ENCODE measurements at regions not wholly inside any gene's neighbourhood (a gene's known extent, or its start where the extent isn't known, plus 50 kb on each side); places are given as distances from the start of the nearest gene placed in this dataset.
"Not testable (repeated sequence)": the region's sequence is repeated elsewhere in the genome, so short reads cannot be mapped to it uniquely, and the experiment has no call there.

- DNase-seq, result not testable (repeated sequence)
Measured at GRCh38 chr6:51159260-51159659, 340.6 kb downstream of the TFAP2B start.

GRCh38 chr6:51161752-51162151 is 343.1 kb downstream of the TFAP2B start:
- DNase-seq, result no peak

- no peak for DNase-seq
Measured at GRCh38 chr6:51163843-51164529, 345.3 kb downstream of the TFAP2B start.

DNA sequence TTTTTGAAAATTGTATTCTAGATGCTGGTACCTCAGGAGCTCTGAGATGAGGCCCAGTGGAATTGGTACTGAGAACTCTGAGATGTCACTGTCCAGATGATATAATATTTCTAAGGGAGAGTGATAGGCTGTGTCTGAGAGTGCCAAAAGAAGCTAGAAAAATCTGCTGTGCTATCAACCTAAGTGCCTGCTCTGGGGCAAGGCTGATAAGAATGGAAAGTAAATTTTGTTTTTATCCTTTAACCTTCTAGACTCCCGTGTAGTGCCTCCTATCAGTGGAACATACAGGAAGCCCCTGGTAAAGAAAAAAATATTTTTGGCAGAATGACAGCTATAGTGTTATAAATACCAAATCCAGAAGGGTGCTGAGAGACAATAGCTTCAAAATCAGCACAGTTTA is 348.2 kb downstream of the TFAP2B start:
- no peak for DNase-seq

GRCh38 chr6:51167468-51167867 is 348.8 kb downstream of the TFAP2B start:
- no peak for DNase-seq

GRCh38 chr6:51182827-51183226 is 364.2 kb downstream of the TFAP2B start:
- DNase-seq, result no peak

DNA sequence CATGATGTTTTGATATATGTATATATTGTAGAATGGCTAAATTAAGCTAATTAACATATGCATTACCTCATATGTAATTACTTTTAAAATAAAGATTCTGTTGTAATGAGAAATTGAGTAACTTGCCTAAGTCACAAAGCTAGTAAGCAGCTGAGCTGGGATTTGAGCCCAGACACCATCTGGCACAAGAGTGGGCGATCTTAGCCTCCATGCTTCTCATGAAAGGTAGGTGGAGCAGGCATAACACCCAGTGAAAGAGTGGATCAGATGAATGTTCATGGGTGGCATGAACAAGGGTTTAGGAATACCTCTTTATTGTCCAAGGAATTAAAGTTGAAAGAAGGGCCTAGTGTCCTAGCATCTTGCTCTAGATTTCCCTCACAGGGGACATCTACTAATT is 365.4 kb downstream of the TFAP2B start:
- no peak for DNase-seq

DNA sequence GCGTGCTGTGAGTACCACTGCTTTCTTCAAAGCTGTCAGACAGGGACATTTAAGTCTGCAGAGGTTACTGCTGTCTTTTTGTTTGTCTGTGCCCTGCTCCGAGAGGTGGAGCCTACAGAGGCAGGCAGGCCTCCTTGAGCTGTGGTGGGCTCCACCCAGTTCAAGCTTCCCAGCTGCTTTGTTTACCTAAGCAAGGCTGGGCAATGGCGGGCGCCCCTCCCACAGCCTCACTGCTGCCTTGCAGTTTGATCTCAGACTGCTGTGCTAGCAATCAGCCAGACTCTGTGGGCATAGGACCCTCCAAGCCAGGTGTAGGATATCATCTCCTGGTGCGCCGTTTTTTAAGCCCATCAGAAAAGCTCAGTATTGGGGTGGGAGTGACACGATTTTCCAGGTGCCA is 374.5 kb downstream of the TFAP2B start:
- not testable (repeated sequence) for DNase-seq

GRCh38 chr6:51199105-51199552 is 380.5 kb downstream of the TFAP2B start:
- DNase-seq, result no peak

DNA sequence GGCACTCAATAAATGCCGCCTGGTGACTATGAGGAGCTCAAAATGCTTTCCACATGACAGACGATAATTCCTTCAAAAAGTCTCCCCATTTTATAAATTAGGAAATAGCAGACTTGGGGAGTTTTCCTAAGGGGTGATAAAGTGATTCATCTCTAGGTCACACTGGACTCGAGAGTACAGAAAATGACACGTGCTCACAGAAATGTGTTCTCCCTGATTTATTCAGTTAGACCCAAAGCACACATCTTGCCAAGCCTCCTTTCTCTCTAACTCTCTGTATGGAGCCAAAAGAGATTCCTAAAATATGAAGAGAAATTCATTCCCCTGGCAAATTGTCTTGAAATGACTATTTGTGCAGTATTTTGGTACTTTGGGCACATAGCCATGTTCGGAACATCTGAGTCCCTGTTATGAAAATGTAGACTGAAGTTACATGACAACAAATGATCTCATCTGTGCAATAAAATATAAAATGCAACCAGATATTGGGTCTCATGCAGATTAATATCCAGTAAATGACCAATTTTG is 381.1 kb downstream of the TFAP2B start:
- no peak for DNase-seq

- DNase-seq, result no peak
Measured at GRCh38 chr6:51200676-51201075, 382.0 kb downstream of the TFAP2B start.

GRCh38 chr6:51202653-51203052 is 384.0 kb downstream of the TFAP2B start:
- not testable (repeated sequence) for DNase-seq

- no peak for DNase-seq
Measured at GRCh38 chr6:51203504-51203903, 384.8 kb downstream of the TFAP2B start.

DNA sequence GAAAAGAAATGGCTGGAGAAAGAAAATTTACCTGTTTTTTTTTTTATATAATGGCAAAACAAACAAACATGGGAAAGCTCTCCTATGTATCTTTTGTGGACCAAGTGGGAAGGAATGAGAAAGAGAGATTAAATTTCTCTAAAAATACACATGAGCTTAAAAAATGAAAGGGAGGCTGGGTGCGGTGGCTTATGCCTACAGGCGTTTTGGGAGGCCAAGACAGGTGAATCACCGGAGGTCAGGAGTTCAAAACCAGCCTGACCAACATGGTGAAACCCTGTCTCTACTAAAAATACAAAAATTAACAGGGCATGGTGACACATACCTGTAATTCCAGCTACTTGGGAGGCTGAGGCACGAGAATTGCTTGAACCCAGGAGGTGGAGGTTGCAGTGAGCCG is 388.0 kb downstream of the TFAP2B start:
- not testable (repeated sequence) for DNase-seq

DNA sequence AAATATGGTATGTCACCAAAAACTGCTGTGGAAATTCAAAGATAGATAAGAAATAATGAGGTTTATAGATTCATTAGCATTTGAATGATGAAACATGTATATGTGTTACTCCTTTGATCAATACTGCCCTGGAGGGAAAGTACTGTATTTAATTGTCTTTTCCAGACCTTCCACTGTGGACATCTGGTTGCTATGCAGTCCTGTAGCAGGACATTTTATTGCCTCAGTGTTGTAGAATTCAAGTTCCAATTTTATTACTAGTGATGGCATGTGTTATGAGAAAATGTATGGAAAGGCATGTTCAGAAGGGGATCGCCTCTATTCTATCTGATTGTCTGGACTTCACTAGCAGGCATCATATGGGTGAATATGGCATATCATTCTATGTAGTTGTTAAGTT is 391.0 kb downstream of the TFAP2B start:
- DNase-seq, result no peak

DNA sequence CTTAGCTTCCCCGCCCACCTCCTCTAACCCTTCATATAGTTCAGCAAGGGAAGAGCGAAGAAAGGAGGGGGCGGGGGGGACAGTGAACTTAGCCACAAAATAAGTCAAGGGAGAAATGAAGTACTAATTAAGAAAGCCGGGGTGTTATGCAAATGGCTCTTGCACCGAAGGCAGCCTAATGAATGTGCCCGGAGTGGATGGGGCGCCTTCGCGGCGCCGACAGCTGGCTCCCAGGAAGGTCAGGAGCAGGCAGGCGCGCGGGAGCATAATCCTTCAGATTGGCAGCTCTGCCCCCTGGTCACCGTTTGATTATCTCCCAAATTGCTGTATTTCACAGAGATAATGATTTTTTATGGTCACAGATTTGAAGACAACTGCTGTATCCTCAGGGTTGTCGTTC is 395.1 kb downstream of the TFAP2B start:
- no peak for DNase-seq

DNA sequence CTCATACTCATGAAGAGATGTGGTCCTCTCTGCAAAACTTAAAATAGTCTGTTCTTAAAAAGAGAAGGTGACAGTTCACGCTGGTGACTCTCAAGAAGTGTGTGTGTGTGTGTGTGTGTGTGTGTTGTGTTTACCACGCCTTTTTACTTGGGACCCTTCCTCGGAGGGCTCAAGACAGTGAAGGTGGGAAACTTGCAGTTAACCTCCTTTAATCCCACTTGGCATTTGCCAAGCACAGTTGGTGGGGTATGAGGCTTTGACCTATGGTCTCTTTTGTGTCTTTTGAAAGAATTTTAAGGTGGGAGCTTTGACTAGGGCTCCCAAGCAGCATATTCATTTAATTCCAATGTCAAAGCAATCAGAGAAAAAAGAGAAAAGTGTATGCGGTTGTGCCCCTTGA is 395.8 kb downstream of the TFAP2B start:
- DNase-seq, result no peak

- DNase-seq, result no peak
Measured at GRCh38 chr6:51218181-51218580, 399.5 kb downstream of the TFAP2B start.

- not testable (repeated sequence) for DNase-seq
Measured at GRCh38 chr6:51224580-51225240, 406.0 kb downstream of the TFAP2B start.

DNA sequence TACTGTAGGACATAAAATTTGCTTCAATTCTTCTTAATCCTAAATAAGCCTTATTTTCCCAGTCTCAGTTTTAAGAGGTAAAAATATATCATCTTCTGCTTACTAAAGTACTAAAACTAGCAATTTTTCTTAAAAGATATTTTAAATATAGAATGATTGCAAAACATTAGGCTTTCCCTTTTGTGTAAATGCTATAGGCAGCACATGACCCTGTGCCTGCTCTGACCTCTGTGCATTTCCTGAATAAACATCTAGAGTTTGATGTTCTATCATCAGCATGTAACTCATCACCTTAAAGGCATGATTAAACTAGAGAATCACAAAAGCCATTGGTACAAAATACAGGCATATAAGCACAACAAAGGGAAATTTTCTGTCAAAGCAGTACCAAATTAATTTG is 422.7 kb downstream of the TFAP2B start:
- DNase-seq, result no peak

- no peak for DNase-seq
Measured at GRCh38 chr6:51249798-51250197, 431.1 kb downstream of the TFAP2B start.

GRCh38 chr6:51250317-51250716 is 431.6 kb downstream of the TFAP2B start:
- DNase-seq, result no peak

- DNase-seq, result no peak
Measured at GRCh38 chr6:51257938-51258337, 439.3 kb downstream of the TFAP2B start.

- no peak for DNase-seq
Measured at GRCh38 chr6:51260003-51260402, 441.3 kb downstream of the TFAP2B start.

DNA sequence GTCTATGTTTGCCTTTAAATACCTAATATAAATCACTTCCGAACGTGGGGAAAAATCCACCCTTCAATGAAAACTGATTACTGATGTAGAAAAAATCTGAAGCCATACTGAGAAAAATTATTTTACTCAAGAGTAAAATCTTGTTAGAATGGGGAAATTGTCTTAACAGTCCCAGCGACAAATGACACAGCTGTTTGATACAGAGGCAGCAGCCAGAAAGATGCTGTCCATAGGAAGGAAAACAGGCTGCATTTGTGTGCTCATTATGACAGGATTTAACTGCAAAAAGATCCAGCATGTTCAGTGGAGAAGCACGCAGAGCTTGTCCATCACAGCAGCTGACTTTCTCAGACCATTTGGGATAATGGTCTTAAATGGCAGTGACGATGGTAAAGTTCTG is 443.0 kb downstream of the TFAP2B start:
- DNase-seq, result no peak

Data from NCI-H2171 (cell line).